ENCODE measurements at regions not wholly inside any gene's neighbourhood (a gene's known extent, or its start where the extent isn't known, plus 50 kb on each side); places are given as distances from the start of the nearest gene placed in this dataset.

DNA sequence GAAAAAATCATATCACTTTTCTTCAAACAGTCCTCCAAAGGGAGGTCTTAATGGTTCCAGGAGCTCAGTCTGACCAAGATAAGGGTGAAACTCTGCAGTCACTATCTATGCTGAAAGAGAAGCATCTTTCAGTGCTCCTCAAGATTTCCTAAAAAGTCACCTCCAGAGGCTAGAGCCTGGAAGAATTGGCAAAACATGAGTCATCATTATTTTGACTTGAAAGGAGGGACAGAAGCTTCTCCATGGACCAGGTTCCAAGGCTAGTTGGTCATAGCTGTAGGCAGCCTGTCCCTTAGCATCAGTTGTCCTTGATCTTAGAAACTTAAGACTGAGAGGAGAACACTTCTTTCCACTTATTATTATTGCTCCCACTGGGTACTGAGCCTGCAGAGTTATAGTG lies 219.0 kb upstream of the ASIC2 start:
- Histone ChIP-seq H3K27ac (ENCODE audit: low read length) (no peak overlapping the region), H4K20me1 (ENCODE audit: insufficient read depth, low read length) (no peaks in the 10 kb centered on the region), H3K9me2 (replicated peaks; ENCODE audit: insufficient read depth, low read length) (no peaks in the 10 kb centered on the region), H3K79me2 (ENCODE audit: low read length) (no peaks in the 10 kb centered on the region), H3K27me3 (replicated peaks; ENCODE audit: insufficient read depth, low read length) (no peaks in the 10 kb centered on the region), H3K36me3 (replicated peaks; ENCODE audit: insufficient read depth, low read length) (no peaks in the 10 kb centered on the region), H3K9ac (ENCODE audit: low read length) (no peak overlapping the region), H3K4me2 (ENCODE audit: low read depth, low read length) (no peak overlapping the region), H3K4me1 (ENCODE audit: low read length) (no peaks in the 10 kb centered on the region), H3K9me3 (replicated peaks; ENCODE audit: insufficient read depth, low read length) (no peaks in the 10 kb centered on the region), H3F3A (ENCODE audit: insufficient read depth, low read length) (no peaks in the 10 kb centered on the region), H2AFZ (ENCODE audit: low read length) (no peak overlapping the region), H3K4me3 (ENCODE audit: low read length) (no peak overlapping the region)
- no peak for DNase-seq
- TF ChIP-seq EZH2phosphoT487 (IDR thresholded peaks at IDR 0.05; ENCODE audit: low read length) (no peak), EZH2 (optimal IDR thresholded peaks at IDR 0.05; ENCODE audit: low read depth, low read length) (no peak)
- TF ChIP-seq, protein P1, sequence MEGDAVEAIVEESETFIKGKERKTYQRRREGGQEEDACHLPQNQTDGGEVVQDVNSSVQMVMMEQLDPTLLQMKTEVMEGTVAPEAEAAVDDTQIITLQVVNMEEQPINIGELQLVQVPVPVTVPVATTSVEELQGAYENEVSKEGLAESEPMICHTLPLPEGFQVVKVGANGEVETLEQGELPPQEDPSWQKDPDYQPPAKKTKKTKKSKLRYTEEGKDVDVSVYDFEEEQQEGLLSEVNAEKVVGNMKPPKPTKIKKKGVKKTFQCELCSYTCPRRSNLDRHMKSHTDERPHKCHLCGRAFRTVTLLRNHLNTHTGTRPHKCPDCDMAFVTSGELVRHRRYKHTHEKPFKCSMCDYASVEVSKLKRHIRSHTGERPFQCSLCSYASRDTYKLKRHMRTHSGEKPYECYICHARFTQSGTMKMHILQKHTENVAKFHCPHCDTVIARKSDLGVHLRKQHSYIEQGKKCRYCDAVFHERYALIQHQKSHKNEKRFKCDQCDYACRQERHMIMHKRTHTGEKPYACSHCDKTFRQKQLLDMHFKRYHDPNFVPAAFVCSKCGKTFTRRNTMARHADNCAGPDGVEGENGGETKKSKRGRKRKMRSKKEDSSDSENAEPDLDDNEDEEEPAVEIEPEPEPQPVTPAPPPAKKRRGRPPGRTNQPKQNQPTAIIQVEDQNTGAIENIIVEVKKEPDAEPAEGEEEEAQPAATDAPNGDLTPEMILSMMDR (IDR thresholded peaks at IDR 0.05; ENCODE audit: low read length): no peak

DNA sequence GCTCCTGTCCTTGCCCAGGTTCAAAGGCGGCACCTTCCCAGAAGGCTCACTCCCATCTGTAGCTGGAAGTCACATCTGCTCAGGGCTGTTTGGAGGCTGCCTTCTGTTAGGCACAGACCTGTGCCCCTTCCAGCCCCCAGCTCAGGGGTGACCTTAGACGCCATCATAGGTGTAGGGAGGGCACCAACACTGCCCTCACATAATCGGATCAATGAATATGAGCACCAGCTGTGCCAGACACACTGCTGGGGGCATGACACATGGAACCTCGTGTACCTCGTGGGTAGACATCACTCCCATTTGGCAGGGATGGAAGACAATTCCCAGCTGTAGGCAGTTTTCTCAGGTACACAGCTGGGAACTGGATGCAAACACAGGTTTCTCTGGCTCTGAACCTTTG lies 220.7 kb upstream of the ASIC2 start:
- no peaks in the 10 kb centered on the region for H3F3A ChIP-seq (ENCODE audit: insufficient read depth, low read length)
- DNase-seq: no peak
- H2AFZ ChIP-seq (ENCODE audit: low read length): no peak overlapping the region
- H3K4me3 ChIP-seq (ENCODE audit: low read length): no peak overlapping the region
- no peak overlapping the region for H3K9ac ChIP-seq (ENCODE audit: low read length)
- TF ChIP-seq EZH2 (optimal IDR thresholded peaks at IDR 0.05; ENCODE audit: low read depth, low read length) (no peak), EZH2phosphoT487 (IDR thresholded peaks at IDR 0.05; ENCODE audit: low read length) (no peak)
- TF ChIP-seq, protein P1 (IDR thresholded peaks at IDR 0.05; ENCODE audit: low read length): no peak
- H3K4me2 ChIP-seq (ENCODE audit: low read depth, low read length): no peak overlapping the region
- no peaks in the 10 kb centered on the region for H3K9me2 ChIP-seq (replicated peaks; ENCODE audit: insufficient read depth, low read length)
- no peaks in the 10 kb centered on the region for H3K36me3 ChIP-seq (replicated peaks; ENCODE audit: insufficient read depth, low read length)
- no peaks in the 10 kb centered on the region for H3K4me1 ChIP-seq (ENCODE audit: low read length)
- no peaks in the 10 kb centered on the region for H3K27me3 ChIP-seq (replicated peaks; ENCODE audit: insufficient read depth, low read length)
- H4K20me1 ChIP-seq (ENCODE audit: insufficient read depth, low read length): no peaks in the 10 kb centered on the region
- no peaks in the 10 kb centered on the region for H3K9me3 ChIP-seq (replicated peaks; ENCODE audit: insufficient read depth, low read length)
- H3K79me2 ChIP-seq (ENCODE audit: low read length): no peaks in the 10 kb centered on the region
- no peak overlapping the region for H3K27ac ChIP-seq (ENCODE audit: low read length)

DNA sequence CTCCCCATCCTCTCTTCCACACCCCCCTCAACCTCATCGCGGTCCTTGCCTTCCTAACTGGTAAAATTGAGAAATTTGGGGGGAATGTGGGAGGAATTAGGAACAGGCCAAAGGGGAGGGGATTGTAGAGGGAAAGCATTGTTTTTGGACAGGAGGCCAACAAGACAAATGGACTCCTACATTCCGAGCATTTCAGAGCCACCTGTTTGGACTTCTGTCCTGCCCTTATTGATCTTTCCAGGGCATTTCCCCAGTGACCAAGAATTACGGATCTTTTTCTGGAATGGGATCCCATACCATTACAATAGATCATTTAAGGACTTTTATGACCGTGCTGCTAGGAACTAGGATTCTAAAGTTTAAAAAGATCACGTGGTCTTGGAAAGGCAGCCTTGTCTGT lies 221.3 kb upstream of the ASIC2 start:
- TF ChIP-seq, protein P1 (IDR thresholded peaks at IDR 0.05; ENCODE audit: low read length): no peak
- no peak for TF ChIP-seq EZH2phosphoT487 (IDR thresholded peaks at IDR 0.05; ENCODE audit: low read length)
- no peak for TF ChIP-seq EZH2 (optimal IDR thresholded peaks at IDR 0.05; ENCODE audit: low read depth, low read length)

More for the DNA sequence above, 221.3 kb upstream of the ASIC2 start:
- Histone ChIP-seq H3K9me3 (replicated peaks; ENCODE audit: insufficient read depth, low read length) (no peaks in the 10 kb centered on the region), H3K79me2 (ENCODE audit: low read length) (no peaks in the 10 kb centered on the region), H3K4me3 (ENCODE audit: low read length) (no peak overlapping the region), H3K27me3 (replicated peaks; ENCODE audit: insufficient read depth, low read length) (no peaks in the 10 kb centered on the region), H3K9me2 (replicated peaks; ENCODE audit: insufficient read depth, low read length) (no peaks in the 10 kb centered on the region), H4K20me1 (ENCODE audit: insufficient read depth, low read length) (no peaks in the 10 kb centered on the region), H3F3A (ENCODE audit: insufficient read depth, low read length) (no peaks in the 10 kb centered on the region), H3K36me3 (replicated peaks; ENCODE audit: insufficient read depth, low read length) (no peaks in the 10 kb centered on the region), H3K4me2 (ENCODE audit: low read depth, low read length) (no peak overlapping the region), H3K4me1 (ENCODE audit: low read length) (no peaks in the 10 kb centered on the region), H2AFZ (ENCODE audit: low read length) (no peak overlapping the region), H3K27ac (ENCODE audit: low read length) (no peak overlapping the region), H3K9ac (ENCODE audit: low read length) (no peak overlapping the region)
- no peak for DNase-seq

Data from MM.1S (cell line).